ENCODE measurements at regions not wholly inside any gene's neighbourhood (a gene's known extent, or its start where the extent isn't known, plus 50 kb on each side); places are given as distances from the start of the nearest gene placed in this dataset.

DNA sequence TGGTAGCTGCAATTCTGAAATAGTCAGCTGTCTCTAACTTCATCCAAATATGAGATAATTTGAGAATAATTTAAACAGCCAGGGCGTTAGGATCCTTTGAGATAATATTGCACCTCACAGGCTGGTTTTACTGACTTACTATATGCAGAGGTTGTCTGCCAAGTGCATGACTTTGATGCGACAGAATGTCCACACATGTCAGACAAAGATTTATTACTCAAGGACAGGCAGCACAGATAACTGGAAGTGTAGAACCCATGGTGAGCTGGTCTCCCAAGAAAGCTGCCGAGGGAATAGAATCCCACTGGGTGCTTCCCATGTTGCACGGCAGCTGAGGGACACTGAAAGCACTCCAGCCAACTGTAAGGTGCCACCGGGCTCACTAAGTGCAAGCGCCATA lies 166.2 kb upstream of the GALNTL6 start:
- TF ChIP-seq POLR2A (IDR thresholded peaks at IDR 0.05) (no peak), EP300 (IDR thresholded peaks at IDR 0.05) (no peak)
- TF ChIP-seq, protein P1, sequence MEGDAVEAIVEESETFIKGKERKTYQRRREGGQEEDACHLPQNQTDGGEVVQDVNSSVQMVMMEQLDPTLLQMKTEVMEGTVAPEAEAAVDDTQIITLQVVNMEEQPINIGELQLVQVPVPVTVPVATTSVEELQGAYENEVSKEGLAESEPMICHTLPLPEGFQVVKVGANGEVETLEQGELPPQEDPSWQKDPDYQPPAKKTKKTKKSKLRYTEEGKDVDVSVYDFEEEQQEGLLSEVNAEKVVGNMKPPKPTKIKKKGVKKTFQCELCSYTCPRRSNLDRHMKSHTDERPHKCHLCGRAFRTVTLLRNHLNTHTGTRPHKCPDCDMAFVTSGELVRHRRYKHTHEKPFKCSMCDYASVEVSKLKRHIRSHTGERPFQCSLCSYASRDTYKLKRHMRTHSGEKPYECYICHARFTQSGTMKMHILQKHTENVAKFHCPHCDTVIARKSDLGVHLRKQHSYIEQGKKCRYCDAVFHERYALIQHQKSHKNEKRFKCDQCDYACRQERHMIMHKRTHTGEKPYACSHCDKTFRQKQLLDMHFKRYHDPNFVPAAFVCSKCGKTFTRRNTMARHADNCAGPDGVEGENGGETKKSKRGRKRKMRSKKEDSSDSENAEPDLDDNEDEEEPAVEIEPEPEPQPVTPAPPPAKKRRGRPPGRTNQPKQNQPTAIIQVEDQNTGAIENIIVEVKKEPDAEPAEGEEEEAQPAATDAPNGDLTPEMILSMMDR (IDR thresholded peaks at IDR 0.05) = no peak
